Epithelial cell of esophagus (primary cell): ENCODE measurements at regions not wholly inside any gene's neighbourhood (a gene's known extent, or its start where the extent isn't known, plus 50 kb on each side); places are given as distances from the start of the nearest gene placed in this dataset.

Experiments used
- DNase-seq: peaks from one replicate; pipeline ENCODE4 v3.0.0; 2010; ENCODE audit warnings: low read depth
- H3K4me3 ChIP-seq: 2 replicates; pipeline ENCODE4 v1.5.1; 2011; ENCODE audit warnings: mild to moderate bottlenecking, low read length, control low read depth
- CTCF ChIP-seq: IDR thresholded peaks from 2 replicates; pipeline ENCODE4 v1.5.1; 2011; ENCODE audit warnings: low read depth, mild to moderate bottlenecking, low read length, control low read depth, inconsistent platforms; ENCODE audit not compliant: insufficient read depth; ENCODE audit errors: missing control alignments

GRCh38 chr15:27646531-27646930 is 452.6 kb downstream of the OCA2 start:
- no peak overlapping the region for H3K4me3 ChIP-seq
- no peak for DNase-seq
- TF ChIP-seq CTCF: no peak

- no peak for TF ChIP-seq CTCF
- no peak overlapping the region for H3K4me3 ChIP-seq
- DNase-seq: no peak
Observed at GRCh38 chr15:27645672-27646071, 453.4 kb downstream of the OCA2 start.

GRCh38 chr15:27642981-27643380 is 456.1 kb downstream of the OCA2 start:
- no peak for DNase-seq
- no peak for TF ChIP-seq CTCF
- no peak overlapping the region for H3K4me3 ChIP-seq

GRCh38 chr15:27639595-27639994 is 459.5 kb downstream of the OCA2 start:
- DNase-seq: no peak
- TF ChIP-seq CTCF: no peak
- no peak overlapping the region for H3K4me3 ChIP-seq

- DNase-seq: no peak
- TF ChIP-seq CTCF: no peak
- H3K4me3 ChIP-seq: no peak overlapping the region
Observed at GRCh38 chr15:27638958-27639357, 460.2 kb downstream of the OCA2 start.

- DNase-seq: no peak
- no peak for TF ChIP-seq CTCF
- H3K4me3 ChIP-seq: no peak overlapping the region
Observed at GRCh38 chr15:27635916-27636315, 463.2 kb downstream of the OCA2 start.

GRCh38 chr15:27628486-27628885 is 470.6 kb downstream of the OCA2 start:
- DNase-seq: no peak
- H3K4me3 ChIP-seq: no peak overlapping the region
- no peak for TF ChIP-seq CTCF
